Mesendoderm (in vitro differentiated cells): ENCODE measurements at regions not wholly inside any gene's neighbourhood (a gene's known extent, or its start where the extent isn't known, plus 50 kb on each side); places are given as distances from the start of the nearest gene placed in this dataset.
A peak's percentile ranks its signal among the peaks of the same experiment; 100 is the strongest.

Experiments used
- DNase-seq: peaks from one replicate; pipeline ENCODE4 v3.0.0; 2013
- H2AK5ac ChIP-seq: 2 replicates; pipeline ENCODE4 v1.6.1; 2013; ENCODE audit warnings: low read length, inconsistent platforms
- H2BK120ac ChIP-seq: 2 replicates; pipeline ENCODE4 v1.6.1; 2013; ENCODE audit warnings: low read depth, mild to moderate bottlenecking, low read length, moderate library complexity, mixed read lengths
- H2BK15ac ChIP-seq: replicated peaks from 2 replicates; pipeline ENCODE4 v1.6.1; 2013; ENCODE audit warnings: low read depth, mild to moderate bottlenecking, moderate library complexity
- H2BK5ac ChIP-seq: 2 replicates; pipeline ENCODE4 v1.6.1; 2013; ENCODE audit warnings: low read length, inconsistent platforms
- H3K18ac ChIP-seq: 2 replicates; pipeline ENCODE4 v1.6.1; 2013; ENCODE audit warnings: mild to moderate bottlenecking, low read length, mixed read lengths
- H3K23ac ChIP-seq: one replicate; pipeline ENCODE4 v1.6.1; 2013; ENCODE audit warnings: low read length
- H3K27ac ChIP-seq: 2 replicates; pipeline ENCODE4 v1.5.1; 2013; ENCODE audit warnings: low read depth, mild to moderate bottlenecking, inconsistent platforms, low read length, moderate library complexity
- H3K27me3 ChIP-seq: 2 replicates; pipeline ENCODE4 v1.6.1; 2013; ENCODE audit warnings: low read length, control low read depth, mild to moderate bottlenecking, inconsistent platforms; ENCODE audit not compliant: insufficient read depth, poor library complexity
- H3K36me3 ChIP-seq: 2 replicates; pipeline ENCODE4 v1.6.1; 2013; ENCODE audit warnings: low read length, inconsistent platforms; ENCODE audit not compliant: control insufficient read depth, insufficient read depth
- H3K4ac ChIP-seq: one replicate; pipeline ENCODE4 v1.6.1; 2013; ENCODE audit warnings: low read depth, mild to moderate bottlenecking, low read length, moderate library complexity
- H3K4me1 ChIP-seq: 2 replicates; pipeline ENCODE4 v1.6.1; 2013; ENCODE audit warnings: low read depth, low read length, inconsistent platforms; ENCODE audit not compliant: control insufficient read depth
- H3K4me2 ChIP-seq: 2 replicates; pipeline ENCODE4 v1.6.1; 2013; ENCODE audit warnings: low read length
- H3K4me3 ChIP-seq: 2 replicates; pipeline ENCODE4 v1.5.1; 2013; ENCODE audit warnings: mild to moderate bottlenecking, low read length
- H3K56ac ChIP-seq: one replicate; pipeline ENCODE4 v1.6.1; 2013; ENCODE audit warnings: low read length
- H3K79me1 ChIP-seq: 2 replicates; pipeline ENCODE4 v1.6.1; 2013; ENCODE audit warnings: low read length, inconsistent platforms
- H3K79me2 ChIP-seq: 2 replicates; pipeline ENCODE4 v1.6.1; 2013; ENCODE audit warnings: mild to moderate bottlenecking, low read length; ENCODE audit not compliant: control insufficient read depth, insufficient read depth
- H3K9ac ChIP-seq: 2 replicates; pipeline ENCODE4 v1.6.1; 2013; ENCODE audit warnings: low read length, inconsistent platforms
- H4K5ac ChIP-seq: one replicate; pipeline ENCODE4 v1.6.1; 2013; ENCODE audit warnings: low read length
- H4K8ac ChIP-seq: one replicate; pipeline ENCODE4 v1.6.1; 2013; ENCODE audit warnings: low read depth, mild to moderate bottlenecking, control low read depth, low read length, moderate library complexity
- WGBS: extraction: QIAGEN DNeasy Blood & Tissue Kit; methylation state at CpG from one replicate; pipeline ENCODE4 v1.1.7; 2013; ENCODE audit warnings: low lambda C conversion rate, missing lambda C conversion rate; ENCODE audit not compliant: insufficient coverage; ENCODE audit errors: extremely low coverage; 5-methylcytosine and 5-hydroxymethylcytosine counted together

GRCh38 chr13:106343836-106344235 lies 191.6 kb downstream of the EFNB2 start:
- H3K36me3 ChIP-seq = no peaks in the 10 kb centered on the region
- H3K4me1 ChIP-seq = peaks cover 8% of the 10 kb centered on the region
- H2AK5ac ChIP-seq = no peak overlapping the region
- DNase-seq = peak; percentile 85
- H4K8ac ChIP-seq = no peak overlapping the region
- H3K56ac ChIP-seq = no peak overlapping the region
- peak overlapping the region; percentile 12 for H3K4ac ChIP-seq
- H3K4me2 ChIP-seq = no peak overlapping the region
- H3K27me3 ChIP-seq = no peaks in the 10 kb centered on the region
- no peak overlapping the region for H2BK5ac ChIP-seq
- H3K23ac ChIP-seq = no peak overlapping the region
- H3K4me3 ChIP-seq = no peak overlapping the region
- no peak overlapping the region for H3K27ac ChIP-seq
- H2BK15ac ChIP-seq = peak overlapping the region; percentile 12
- H3K79me2 ChIP-seq = no peaks in the 10 kb centered on the region
- H3K9ac ChIP-seq = no peak overlapping the region
- H3K18ac ChIP-seq = no peak overlapping the region
- H2BK120ac ChIP-seq = no peak overlapping the region
- WGBS = no CpG with 5 or more reads among the region's 3 CpGs
- H3K79me1 ChIP-seq = no peaks in the 10 kb centered on the region
- no peak overlapping the region for H4K5ac ChIP-seq

GRCh38 chr13:106340249-106340648 lies 195.2 kb downstream of the EFNB2 start:
- Histone ChIP-seq H3K4me3 (no peak overlapping the region), H3K27ac (no peak overlapping the region), H3K36me3 (no peaks in the 10 kb centered on the region), H3K4me2 (no peak overlapping the region), H3K27me3 (no peaks in the 10 kb centered on the region), H3K23ac (no peak overlapping the region), H3K79me1 (no peaks in the 10 kb centered on the region), H3K9ac (no peak overlapping the region), H2BK15ac (no peak overlapping the region), H4K8ac (no peak overlapping the region), H3K4ac (no peak overlapping the region), H2AK5ac (no peak overlapping the region), H2BK120ac (no peak overlapping the region), H2BK5ac (no peak overlapping the region), H3K79me2 (no peaks in the 10 kb centered on the region), H3K56ac (no peak overlapping the region), H3K4me1 (peaks cover 8% of the 10 kb centered on the region), H4K5ac (no peak overlapping the region), H3K18ac (no peak overlapping the region)
- no CpG with 5 or more reads among the region's 2 CpGs for whole genome bisulfite sequencing
- no peak for DNase-seq

GRCh38 chr13:106337096-106337850 lies 198.2 kb downstream of the EFNB2 start:
- Histone ChIP-seq H2BK5ac (no peak overlapping the region), H3K4me1 (no peaks in the 10 kb centered on the region), H2BK15ac (no peak overlapping the region), H3K18ac (no peak overlapping the region), H4K5ac (no peak overlapping the region), H3K79me2 (no peaks in the 10 kb centered on the region), H3K79me1 (no peaks in the 10 kb centered on the region), H3K4me2 (no peak overlapping the region), H3K56ac (no peak overlapping the region), H4K8ac (no peak overlapping the region), H3K4me3 (no peak overlapping the region), H3K4ac (no peak overlapping the region), H3K36me3 (no peaks in the 10 kb centered on the region), H3K23ac (no peak overlapping the region), H3K27ac (no peak overlapping the region), H3K9ac (no peak overlapping the region), H3K27me3 (no peaks in the 10 kb centered on the region), H2AK5ac (no peak overlapping the region), H2BK120ac (no peak overlapping the region)
- WGBS = no CpG with 5 or more reads among the region's 7 CpGs
- no peak for DNase-seq

GRCh38 chr13:106336668-106337067 lies 198.8 kb downstream of the EFNB2 start:
- H3K18ac ChIP-seq = no peak overlapping the region
- no peak overlapping the region for H3K23ac ChIP-seq
- H2BK5ac ChIP-seq = no peak overlapping the region
- no peaks in the 10 kb centered on the region for H3K4me1 ChIP-seq
- no peak overlapping the region for H3K4me2 ChIP-seq
- no peaks in the 10 kb centered on the region for H3K27me3 ChIP-seq
- H4K8ac ChIP-seq = no peak overlapping the region
- no peaks in the 10 kb centered on the region for H3K79me1 ChIP-seq
- no peak overlapping the region for H3K56ac ChIP-seq
- no peak for DNase-seq
- H4K5ac ChIP-seq = no peak overlapping the region
- H2BK15ac ChIP-seq = no peak overlapping the region
- no peak overlapping the region for H3K9ac ChIP-seq
- WGBS = 100% methylated on average over 1 of the region's 7 CpGs
- no peaks in the 10 kb centered on the region for H3K36me3 ChIP-seq
- H3K27ac ChIP-seq = no peak overlapping the region
- H2BK120ac ChIP-seq = no peak overlapping the region
- no peak overlapping the region for H3K4ac ChIP-seq
- no peak overlapping the region for H2AK5ac ChIP-seq
- no peaks in the 10 kb centered on the region for H3K79me2 ChIP-seq
- H3K4me3 ChIP-seq = no peak overlapping the region

GRCh38 chr13:106332621-106333020 lies 202.8 kb downstream of the EFNB2 start:
- no peaks in the 10 kb centered on the region for H3K4me1 ChIP-seq
- H3K27me3 ChIP-seq = no peaks in the 10 kb centered on the region
- H4K5ac ChIP-seq = no peak overlapping the region
- H2BK15ac ChIP-seq = no peak overlapping the region
- no peak overlapping the region for H3K18ac ChIP-seq
- H2BK120ac ChIP-seq = no peak overlapping the region
- no peak overlapping the region for H3K4me3 ChIP-seq
- H3K79me1 ChIP-seq = no peaks in the 10 kb centered on the region
- no CpG with 5 or more reads among the region's 4 CpGs for WGBS
- no peak overlapping the region for H3K56ac ChIP-seq
- no peak overlapping the region for H3K9ac ChIP-seq
- no peaks in the 10 kb centered on the region for H3K36me3 ChIP-seq
- H2BK5ac ChIP-seq = no peak overlapping the region
- no peaks in the 10 kb centered on the region for H3K79me2 ChIP-seq
- no peak for DNase-seq
- H3K27ac ChIP-seq = no peak overlapping the region
- H3K4ac ChIP-seq = no peak overlapping the region
- no peak overlapping the region for H3K4me2 ChIP-seq
- H2AK5ac ChIP-seq = no peak overlapping the region
- no peak overlapping the region for H3K23ac ChIP-seq
- no peak overlapping the region for H4K8ac ChIP-seq

- no peak overlapping the region for H3K4me2 ChIP-seq
- H3K23ac ChIP-seq = no peak overlapping the region
- no peak overlapping the region for H3K9ac ChIP-seq
- no peak overlapping the region for H3K4ac ChIP-seq
- H3K36me3 ChIP-seq = no peaks in the 10 kb centered on the region
- no peak overlapping the region for H4K5ac ChIP-seq
- no peaks in the 10 kb centered on the region for H3K4me1 ChIP-seq
- no peak overlapping the region for H3K4me3 ChIP-seq
- DNase-seq = no peak
- no peak overlapping the region for H3K18ac ChIP-seq
- no peaks in the 10 kb centered on the region for H3K79me1 ChIP-seq
- no peak overlapping the region for H2BK15ac ChIP-seq
- no peaks in the 10 kb centered on the region for H3K27me3 ChIP-seq
- no peak overlapping the region for H2BK120ac ChIP-seq
- H4K8ac ChIP-seq = no peak overlapping the region
- no peak overlapping the region for H2BK5ac ChIP-seq
- no peaks in the 10 kb centered on the region for H3K79me2 ChIP-seq
- H2AK5ac ChIP-seq = no peak overlapping the region
- H3K56ac ChIP-seq = no peak overlapping the region
- no peak overlapping the region for H3K27ac ChIP-seq
- no CpG with 5 or more reads among the region's 4 CpGs for WGBS
Measured at GRCh38 chr13:106331116-106331515, 204.3 kb downstream of the EFNB2 start.
